Effector memory CD8-positive, alpha-beta T cell (primary cell): ENCODE measurements at regions not wholly inside any gene's neighbourhood (a gene's known extent, or its start where the extent isn't known, plus 50 kb on each side); places are given as distances from the start of the nearest gene placed in this dataset.

Source experiments
- ATAC-seq: fragments of 150-1000 bp; cut with Tn5 transposase; replicated peaks from 2 replicates; pipeline ENCODE4 v1.10.0; 2021; ENCODE audit warnings: mild to moderate bottlenecking, moderate library complexity
- DNase-seq, 3 experiments: peaks; one replicate each; pipeline ENCODE4 v3.0.0; 2021
- H3K27ac Mint-ChIP-seq, 2 donors: one replicate each; pipeline ENCODE4 v1.8.0; 2022; ENCODE audit warnings: mild to moderate bottlenecking in 2 of 2, mixed read lengths in 2 of 2, moderate library complexity in 2 of 2
- H3K27me3 Mint-ChIP-seq, 2 donors: one replicate each; pipeline ENCODE4 v1.8.0; 2022; ENCODE audit warnings: mixed read lengths in 2 of 2
- H3K36me3 Mint-ChIP-seq: one replicate; pipeline ENCODE4 v1.8.0; 2022; ENCODE audit warnings: mild to moderate bottlenecking, moderate library complexity, mixed read lengths; ENCODE audit not compliant: insufficient read depth
- H3K4me1 Mint-ChIP-seq, 2 donors: one replicate each; pipeline ENCODE4 v1.8.0; 2022; ENCODE audit warnings: low read depth in 2 of 2, mixed read lengths in 2 of 2
- H3K4me3 Mint-ChIP-seq, 2 donors: one replicate each; pipeline ENCODE4 v1.8.0; 2022; ENCODE audit warnings: mild to moderate bottlenecking in 2 of 2, mixed read lengths in 2 of 2, moderate library complexity in 2 of 2
- H3K9me3 Mint-ChIP-seq, 2 donors: one replicate each; pipeline ENCODE4 v1.8.0; 2022; ENCODE audit warnings: mixed read lengths in 2 of 2

DNA sequence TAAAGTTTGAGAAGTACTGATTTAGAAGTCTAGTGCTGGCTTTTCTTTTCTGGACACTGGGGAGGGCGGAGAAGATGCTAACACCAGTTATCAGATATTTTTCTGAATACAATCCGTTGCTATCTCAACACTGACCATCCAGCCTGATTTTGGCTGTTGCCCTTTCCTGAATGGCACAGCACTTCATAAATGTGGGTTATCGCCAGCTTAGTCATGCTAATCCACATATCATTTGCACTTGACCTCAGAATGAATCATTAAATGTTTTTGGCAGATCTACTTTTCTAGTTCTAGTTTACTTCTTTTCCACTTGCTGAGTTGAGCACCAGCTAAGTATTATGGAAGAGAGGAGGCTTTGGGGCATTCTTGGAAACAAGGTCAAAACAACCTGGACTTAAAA is 60.8 kb upstream of the ESX1 start:
- H3K4me1 Mint-ChIP-seq: no peaks in the 10 kb centered on the region
- H3K9me3 Mint-ChIP-seq: no peaks in the 10 kb centered on the region
- ATAC-seq (no peak), DNase-seq (no peak)
- no peak overlapping the region for H3K27ac Mint-ChIP-seq
- no peak overlapping the region for H3K4me3 Mint-ChIP-seq
- H3K27me3 Mint-ChIP-seq: peaks cover 0 to 6% of the 10 kb centered on the region in 2 donors
- H3K36me3 Mint-ChIP-seq: peaks cover 3% of the 10 kb centered on the region

DNA sequence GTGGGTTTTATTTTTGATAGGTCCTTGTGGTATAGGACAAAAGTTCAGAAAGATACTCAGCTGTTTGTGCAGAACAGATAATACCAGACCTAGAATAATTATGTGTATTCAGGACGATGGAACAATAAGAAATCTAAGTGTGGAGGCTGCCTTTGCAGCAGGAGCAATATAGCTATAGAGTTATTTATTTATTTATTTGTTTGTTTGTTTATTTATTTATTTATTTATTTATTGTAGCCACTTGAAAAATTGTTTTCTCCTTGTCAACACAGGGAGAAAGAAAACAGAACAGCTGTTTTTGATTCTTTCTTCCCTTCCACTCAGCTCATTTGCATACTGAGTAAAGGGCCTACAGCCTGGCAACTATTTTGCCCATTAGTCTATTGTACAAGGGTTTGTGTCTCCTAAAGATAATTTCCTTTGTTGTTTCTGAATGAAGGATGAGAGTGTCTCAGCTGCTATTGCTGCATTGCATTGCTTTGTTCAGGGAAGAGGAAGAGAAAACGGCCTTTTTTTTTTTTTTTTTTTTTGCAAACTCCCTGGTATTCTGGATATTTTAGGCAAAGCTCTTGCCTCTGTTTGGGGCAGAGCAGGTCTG is 56.0 kb upstream of the ESX1 start:
- no peak for DNase-seq
- H3K9me3 Mint-ChIP-seq: no peaks in the 10 kb centered on the region
- H3K27ac Mint-ChIP-seq: no peak overlapping the region
- peaks cover 0 to 6% of the 10 kb centered on the region in 2 donors for H3K27me3 Mint-ChIP-seq
- H3K36me3 Mint-ChIP-seq: peaks cover 3% of the 10 kb centered on the region
- no peaks in the 10 kb centered on the region for H3K4me1 Mint-ChIP-seq
- H3K4me3 Mint-ChIP-seq: no peak overlapping the region
- no peak for ATAC-seq

DNA sequence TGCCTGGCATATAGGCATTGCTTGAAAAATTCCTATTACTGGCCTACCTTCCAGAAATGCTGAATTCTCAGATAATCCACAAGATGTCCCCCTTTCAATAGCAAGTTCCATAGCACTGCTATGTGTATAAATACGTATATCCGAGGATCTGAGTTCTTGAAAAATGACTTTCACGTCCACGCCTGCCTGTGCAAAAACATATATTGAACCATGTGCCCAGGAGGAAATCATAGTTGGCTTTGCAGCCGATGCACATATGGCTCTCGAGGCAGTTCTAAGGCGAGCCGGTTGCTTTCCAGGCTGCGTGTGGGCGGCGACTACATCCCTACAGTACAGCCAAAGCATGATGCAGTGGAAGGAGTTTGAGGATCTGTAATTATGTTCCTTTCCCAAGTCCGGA is 55.4 kb upstream of the ESX1 start:
- no peak for ATAC-seq
- peaks cover 3% of the 10 kb centered on the region for H3K36me3 Mint-ChIP-seq
- H3K27ac Mint-ChIP-seq: no peak overlapping the region
- peaks cover 0 to 6% of the 10 kb centered on the region in 2 donors for H3K27me3 Mint-ChIP-seq
- H3K4me3 Mint-ChIP-seq: no peak overlapping the region
- no peaks in the 10 kb centered on the region for H3K9me3 Mint-ChIP-seq
- H3K4me1 Mint-ChIP-seq: no peaks in the 10 kb centered on the region
- no peak for DNase-seq

DNA sequence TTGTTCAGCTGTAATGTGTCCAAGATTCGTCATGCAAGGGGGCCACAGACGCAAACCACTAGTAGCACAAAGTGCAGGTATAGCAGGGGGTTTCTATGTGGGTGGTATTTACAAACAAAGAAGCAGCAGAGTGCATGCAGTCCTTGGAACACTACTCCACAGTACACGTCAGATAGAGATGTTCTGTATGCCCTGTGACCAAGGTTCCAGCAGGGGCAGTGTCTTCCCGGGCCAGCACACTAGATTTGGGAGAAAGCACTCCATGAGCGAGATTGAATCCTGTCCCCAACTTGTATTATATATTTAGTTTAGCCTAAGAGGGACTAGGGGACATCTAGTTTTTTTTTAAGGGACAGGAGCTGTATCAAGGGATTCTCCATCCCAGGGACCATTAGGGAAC is 54.4 kb upstream of the ESX1 start:
- no peak overlapping the region for H3K27ac Mint-ChIP-seq
- H3K27me3 Mint-ChIP-seq: peaks cover 0 to 6% of the 10 kb centered on the region in 2 donors
- no peaks in the 10 kb centered on the region for H3K4me1 Mint-ChIP-seq
- H3K4me3 Mint-ChIP-seq: no peak overlapping the region
- DNase-seq (no peak), ATAC-seq (no peak)
- H3K9me3 Mint-ChIP-seq: no peaks in the 10 kb centered on the region
- peaks cover 1% of the 10 kb centered on the region for H3K36me3 Mint-ChIP-seq

DNA sequence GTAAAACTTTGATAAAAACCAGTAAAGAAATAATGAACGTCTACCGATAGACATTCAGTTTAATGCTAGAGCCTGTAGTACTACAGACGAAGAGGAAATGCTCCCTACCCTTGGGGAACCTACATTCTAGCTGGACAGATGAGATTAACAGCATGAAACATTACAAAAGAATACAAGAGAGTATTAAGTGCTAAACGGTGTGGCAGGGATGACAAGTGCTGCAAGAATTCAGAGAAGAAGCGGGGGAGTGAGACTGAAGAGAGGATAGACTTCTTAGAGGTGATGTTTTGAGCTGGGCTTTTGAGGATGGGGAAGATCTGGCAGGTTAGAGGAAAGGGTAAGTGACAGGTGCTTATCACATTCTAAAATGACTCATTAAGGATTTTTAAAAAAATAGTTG is 52.6 kb upstream of the ESX1 start:
- H3K4me3 Mint-ChIP-seq: no peak overlapping the region
- H3K4me1 Mint-ChIP-seq: no peaks in the 10 kb centered on the region
- H3K36me3 Mint-ChIP-seq: no peaks in the 10 kb centered on the region
- no peaks in the 10 kb centered on the region for H3K9me3 Mint-ChIP-seq
- DNase-seq: no peak
- no peak for ATAC-seq
- no peaks in the 10 kb centered on the region for H3K27me3 Mint-ChIP-seq
- H3K27ac Mint-ChIP-seq: no peak overlapping the region

DNA sequence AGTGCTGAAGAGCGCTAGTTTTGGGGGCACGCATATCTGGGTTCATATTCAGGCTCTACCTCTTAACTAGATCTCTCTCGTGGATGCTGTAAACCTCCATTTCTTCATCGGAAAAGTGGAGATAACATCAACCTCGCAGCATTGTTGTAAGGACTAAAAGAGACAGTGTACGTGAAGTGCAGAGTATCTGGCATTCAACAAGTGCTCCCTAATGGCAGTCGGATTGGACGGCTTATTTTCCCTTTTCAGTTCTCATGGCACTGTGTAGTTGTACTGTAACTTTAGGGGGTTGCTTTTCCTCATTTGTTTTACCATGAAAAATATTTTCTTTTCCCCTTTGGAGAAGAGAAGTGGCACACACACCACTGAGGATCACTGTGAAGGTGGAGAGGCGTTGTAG is 51.4 kb upstream of the ESX1 start:
- H3K9me3 Mint-ChIP-seq: no peaks in the 10 kb centered on the region
- H3K4me1 Mint-ChIP-seq: no peaks in the 10 kb centered on the region
- ATAC-seq: no peak
- no peak overlapping the region for H3K4me3 Mint-ChIP-seq
- no peak overlapping the region for H3K27ac Mint-ChIP-seq
- H3K36me3 Mint-ChIP-seq: no peaks in the 10 kb centered on the region
- no peak for DNase-seq
- no peaks in the 10 kb centered on the region for H3K27me3 Mint-ChIP-seq
